Medulla oblongata (tissue), 1 donor: ENCODE measurements at regions not wholly inside any gene's neighbourhood (a gene's known extent, or its start where the extent isn't known, plus 50 kb on each side); places are given as distances from the start of the nearest gene placed in this dataset.
"Not testable (repeated sequence)": the region's sequence is repeated elsewhere in the genome, so short reads cannot be mapped to it uniquely, and the experiment has no call there.

Source experiments
- DNase-seq: peaks from one replicate; pipeline ENCODE4 v3.0.0-alpha.2; 2015; ENCODE audit errors: extremely low spot score

DNA sequence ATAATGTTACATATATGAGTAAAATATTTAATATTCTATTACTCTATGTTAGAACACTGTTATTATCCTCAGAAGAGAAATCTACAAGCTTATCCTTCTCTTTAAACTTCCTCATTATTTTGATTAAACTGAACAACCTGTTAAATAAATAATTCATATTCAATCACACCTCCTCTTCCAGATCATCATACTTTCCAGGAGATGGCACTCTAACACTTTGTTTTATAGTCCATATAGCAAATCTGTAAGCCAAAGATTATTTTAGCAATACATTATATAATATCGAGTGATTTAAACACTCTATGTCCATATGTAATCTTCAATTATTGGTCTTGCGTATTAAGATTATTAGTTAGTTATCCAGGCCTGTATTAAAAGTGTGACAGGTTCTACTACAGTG lies 694.1 kb downstream of the ANKRD7 start:
- DNase-seq = no peak

DNA sequence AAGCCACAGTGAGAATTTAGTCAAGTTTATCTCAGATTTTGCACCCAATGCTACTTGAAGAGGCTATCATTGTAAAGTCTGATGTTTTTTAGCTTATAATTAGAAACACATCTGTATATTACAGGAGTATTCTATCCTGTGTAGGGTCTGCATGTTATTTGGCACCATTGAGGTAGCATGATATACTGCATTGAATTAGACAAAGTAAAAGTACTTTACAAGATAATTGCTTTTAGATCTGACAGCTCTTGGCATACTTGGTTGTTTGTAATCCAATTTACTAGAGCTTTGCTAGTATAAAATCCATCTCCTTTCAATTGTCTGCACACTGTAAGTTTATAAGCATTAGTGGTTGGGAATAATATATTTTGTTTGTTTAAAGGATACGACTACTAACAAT lies 714.3 kb downstream of the ANKRD7 start:
- DNase-seq = no peak

DNA sequence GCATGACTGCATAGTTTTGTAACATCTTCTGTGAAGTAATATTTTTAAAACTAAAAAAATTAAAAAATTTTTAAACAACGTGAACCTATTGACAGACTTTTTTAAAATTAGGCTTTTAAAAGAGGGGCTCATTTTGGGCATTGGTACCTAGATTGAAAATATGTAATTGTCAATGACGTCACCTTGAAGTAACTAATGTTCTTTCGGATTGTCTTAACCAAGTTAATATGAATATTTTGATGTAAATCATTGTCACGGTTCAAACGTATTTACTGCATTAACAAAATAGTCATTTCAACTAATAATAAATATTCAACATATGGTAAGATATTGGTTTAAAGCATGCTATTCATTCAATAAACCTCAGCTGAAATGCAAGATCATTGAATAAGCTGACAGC lies 719.8 kb downstream of the ANKRD7 start:
- no peak for DNase-seq

DNA sequence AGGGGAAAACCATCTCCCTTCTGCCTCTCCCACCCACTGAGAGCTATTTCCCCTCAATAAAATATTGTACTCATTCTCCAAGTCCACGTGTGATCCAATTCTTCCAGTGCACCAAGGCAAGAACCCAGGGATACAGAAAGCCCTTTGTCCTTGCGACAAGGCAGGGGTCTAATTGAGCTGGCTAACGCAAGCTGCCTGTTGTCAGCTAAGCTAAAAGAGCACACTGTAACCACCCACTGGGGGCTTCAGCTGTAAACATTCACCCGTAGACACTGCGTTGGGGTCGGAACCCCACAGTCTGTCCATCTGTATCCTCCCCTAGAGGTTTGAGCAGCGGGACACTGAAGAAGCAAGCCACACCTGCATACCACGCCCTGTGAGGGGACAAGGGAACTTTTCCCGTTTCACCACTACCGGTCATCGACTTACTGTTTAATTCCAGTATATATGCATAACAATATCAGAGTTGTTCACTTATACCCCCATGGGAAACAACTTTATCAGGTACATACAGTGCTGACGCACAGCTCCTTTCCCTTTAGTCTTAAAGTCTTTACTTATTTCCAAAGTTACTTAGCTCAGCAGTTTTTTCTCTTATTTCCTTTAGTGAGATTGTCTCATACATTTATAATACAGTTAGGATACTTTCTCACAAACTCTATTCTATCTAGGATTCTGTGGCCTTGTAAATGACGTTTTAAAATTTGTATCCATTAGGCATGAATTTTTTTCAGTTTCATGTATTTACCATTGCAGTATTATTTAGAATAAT lies 721.6 kb downstream of the ANKRD7 start:
- no peak for DNase-seq

DNA sequence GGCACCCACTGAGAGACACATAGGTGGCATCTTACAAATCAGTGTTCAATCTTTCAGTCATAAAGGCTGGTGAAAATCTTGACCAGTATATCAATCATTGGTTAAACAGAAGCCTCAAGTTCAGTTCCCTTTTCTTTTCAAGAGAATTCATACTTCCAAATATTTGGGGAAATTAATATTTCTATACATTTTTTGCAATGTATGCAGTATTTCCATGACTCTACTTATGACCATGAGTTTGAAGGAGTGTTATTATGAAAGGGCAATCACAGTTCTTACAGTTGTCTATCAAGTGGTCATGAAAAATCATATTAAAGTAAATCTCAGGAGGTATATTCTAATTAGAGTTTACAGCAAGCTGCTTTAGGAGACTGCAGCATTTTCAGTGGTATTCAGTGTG lies 724.0 kb downstream of the ANKRD7 start:
- no peak for DNase-seq

DNA sequence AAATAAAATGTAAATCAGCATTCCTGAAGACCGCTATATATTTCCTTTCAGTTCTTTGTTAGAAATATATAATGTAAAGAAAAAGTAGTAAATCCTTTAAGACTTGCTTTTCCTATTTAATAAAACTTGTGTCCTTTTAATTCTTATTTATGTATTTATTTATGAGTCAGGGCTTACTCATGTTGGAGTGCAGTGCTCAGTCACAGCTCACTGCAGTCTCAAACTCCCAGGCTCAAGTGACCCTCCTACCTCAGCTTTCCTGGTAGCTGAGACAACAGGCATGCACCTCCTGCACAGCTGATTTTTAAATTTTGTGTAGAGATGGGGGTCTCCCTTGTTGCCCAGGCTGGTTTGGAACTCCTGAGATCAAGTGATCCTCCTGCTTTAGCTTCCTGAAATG lies 724.5 kb downstream of the ANKRD7 start:
- no peak for DNase-seq

DNA sequence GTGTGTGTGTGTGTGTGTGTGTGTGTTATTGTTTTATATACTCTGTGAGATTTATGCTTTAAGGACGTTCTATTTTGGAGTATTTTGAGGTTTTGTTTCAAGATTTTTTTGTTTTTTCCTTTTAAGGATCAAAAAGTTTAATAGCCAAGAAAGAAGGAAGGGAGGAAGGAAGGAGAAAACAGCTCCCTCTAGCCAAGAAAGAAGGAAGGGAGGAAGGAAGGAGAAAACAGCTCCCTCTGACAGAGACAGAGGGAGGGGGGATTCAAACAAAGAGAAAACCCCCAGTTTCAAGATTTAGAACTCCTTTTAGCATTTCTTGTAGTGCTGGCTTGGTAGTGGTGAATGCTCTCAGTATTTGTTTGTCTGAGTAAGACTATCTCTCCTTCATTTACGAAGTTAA lies 731.8 kb downstream of the ANKRD7 start:
- not testable (repeated sequence) for DNase-seq

DNA sequence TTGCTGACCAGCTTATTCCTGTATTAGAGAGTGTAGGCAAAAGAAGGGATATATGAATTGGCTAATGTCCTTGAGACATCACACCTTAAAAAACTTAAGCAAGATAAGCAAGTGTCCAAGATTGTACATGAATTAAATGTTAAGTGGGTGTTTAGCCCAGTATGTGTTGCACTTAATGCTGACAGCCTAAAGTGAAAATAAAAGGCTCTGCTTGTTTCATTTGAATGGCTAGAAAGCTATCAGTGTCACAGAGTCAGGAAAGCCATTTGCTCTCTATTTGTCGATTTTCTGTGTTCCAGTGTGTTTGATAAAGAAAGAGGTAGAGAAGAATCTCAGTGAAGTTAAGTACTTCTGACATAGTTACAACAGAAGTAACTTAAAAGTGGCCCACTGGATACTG lies 744.9 kb downstream of the ANKRD7 start:
- DNase-seq = no peak

DNA sequence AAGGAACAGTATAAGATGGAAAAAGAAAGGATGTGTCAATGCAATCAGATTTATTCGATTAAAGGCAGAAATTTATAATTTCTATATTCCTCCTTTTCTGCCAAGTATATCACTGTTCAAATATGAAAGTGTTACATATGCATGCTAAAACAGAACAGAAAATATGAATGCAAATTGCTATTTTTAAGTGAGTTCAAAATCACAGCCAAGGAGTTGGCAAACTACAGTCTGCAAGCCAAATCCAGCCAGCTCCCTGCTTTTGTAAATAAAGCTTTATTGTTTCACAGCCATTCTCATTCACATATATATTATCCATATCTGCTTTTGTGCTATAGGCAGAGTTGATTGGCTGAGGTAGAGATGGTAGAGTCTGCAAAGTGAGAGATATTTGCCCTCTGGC lies 747.2 kb downstream of the ANKRD7 start:
- no peak for DNase-seq

DNA sequence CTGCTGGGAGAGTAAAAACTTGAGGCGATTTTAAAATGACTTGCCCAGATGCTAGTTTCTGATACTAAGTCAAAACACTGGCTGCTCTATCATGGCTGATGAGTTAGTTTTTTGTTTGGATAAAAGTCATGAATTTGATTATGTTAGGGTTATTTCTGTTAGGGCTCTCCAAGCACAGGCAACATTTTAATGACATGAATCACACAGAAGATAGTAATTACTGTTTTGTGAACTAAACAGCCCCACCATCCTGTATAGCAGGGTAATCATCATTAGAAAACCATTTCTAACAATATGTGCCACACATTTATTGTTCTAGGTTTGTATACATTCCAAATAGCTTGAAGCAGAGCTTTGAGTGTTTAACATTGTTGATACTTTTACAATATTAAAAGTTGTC lies 750.3 kb downstream of the ANKRD7 start:
- DNase-seq = no peak

DNA sequence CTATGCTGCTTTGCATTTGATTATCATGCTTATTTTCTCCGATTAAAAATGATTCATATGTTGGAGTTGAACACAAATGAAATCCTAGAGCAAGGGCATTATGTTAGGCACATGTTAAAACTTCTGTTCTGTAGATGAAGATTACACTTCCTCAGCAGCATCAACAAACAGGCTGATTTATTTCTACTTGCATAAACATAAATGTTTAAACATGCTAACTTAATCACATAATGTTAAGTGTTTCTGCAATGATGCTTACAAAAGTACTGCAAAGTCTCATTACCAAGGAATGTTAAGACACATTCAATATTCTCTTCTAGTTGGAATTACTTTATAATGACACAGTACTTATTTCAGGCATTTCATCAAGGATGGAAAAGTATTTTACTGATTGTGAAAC lies 770.8 kb downstream of the ANKRD7 start:
- no peak for DNase-seq

DNA sequence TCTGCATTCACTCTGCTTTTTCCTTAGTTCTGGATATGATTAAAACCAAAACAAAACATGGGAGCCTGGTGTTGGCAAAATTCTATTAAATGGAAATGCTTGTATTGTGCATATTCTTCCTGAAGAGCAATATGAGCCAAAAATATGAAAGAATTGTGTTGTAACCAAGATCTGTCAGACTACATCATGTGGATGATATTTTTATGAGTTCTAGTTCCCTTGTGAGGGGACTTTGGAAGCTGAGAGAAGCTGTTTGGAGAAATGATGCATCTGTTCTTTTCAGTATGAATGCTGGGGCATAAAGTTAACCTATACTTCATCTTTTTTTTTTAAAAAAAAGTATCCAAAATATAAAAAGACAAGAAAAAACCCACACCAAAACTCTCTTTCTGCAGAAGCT lies 782.7 kb downstream of the ANKRD7 start:
- no peak for DNase-seq

DNA sequence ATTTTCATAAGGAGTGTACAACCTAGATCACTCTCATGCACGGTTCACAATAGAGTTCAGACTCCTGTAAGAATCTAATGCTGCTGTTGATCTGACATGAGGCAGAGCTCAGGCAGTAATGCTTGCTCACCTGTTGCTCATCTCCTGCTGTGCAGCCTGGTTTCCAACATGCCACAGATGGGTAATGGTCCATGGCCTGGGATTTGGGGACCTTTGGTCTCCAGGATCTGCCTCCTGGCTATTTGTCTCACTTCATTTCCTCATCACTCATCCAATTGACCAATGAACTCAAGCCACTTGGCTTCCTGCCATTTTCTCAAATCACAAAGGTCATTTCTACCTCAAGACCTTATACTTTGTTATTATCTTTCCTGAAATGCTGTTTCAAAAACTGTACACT lies 786.1 kb downstream of the ANKRD7 start:
- DNase-seq = no peak

DNA sequence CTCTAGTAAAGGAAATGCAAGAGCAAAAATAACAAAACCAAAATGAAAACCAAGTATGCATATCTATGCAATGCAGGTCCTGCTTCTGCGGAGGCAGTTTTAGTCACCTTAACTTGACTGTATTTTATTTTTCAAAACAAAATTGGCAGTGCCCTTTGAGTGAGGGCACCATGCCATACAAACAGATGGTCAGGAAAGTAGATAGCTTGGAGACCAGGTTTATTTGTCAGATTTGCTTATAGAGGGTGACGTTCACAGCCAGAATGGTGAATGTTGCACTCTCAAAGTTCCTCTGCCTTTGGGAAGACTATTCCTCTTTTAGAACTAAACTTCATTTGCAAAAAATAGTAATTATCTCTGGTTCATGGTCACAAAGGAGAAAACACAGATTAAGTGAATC lies 801.9 kb downstream of the ANKRD7 start:
- no peak for DNase-seq

DNA sequence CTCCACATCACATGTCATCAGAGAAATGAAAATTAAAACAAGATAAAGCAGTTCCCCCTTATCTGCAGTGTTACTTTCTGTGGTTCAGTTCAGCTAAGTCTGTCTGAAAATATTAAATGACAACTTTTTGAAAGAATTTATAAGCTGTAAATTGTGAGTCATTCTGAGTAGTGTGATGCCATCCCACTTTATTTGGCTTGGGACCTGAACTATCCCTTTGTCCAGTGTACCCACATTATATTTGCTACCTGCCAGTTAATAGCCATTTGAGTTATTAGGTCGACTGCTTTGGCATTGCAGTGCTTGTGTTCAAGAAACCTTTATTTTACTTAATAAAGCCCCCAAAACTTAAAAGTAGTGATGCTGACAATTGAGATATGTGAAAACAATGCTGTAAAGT lies 804.2 kb downstream of the ANKRD7 start:
- DNase-seq = no peak

DNA sequence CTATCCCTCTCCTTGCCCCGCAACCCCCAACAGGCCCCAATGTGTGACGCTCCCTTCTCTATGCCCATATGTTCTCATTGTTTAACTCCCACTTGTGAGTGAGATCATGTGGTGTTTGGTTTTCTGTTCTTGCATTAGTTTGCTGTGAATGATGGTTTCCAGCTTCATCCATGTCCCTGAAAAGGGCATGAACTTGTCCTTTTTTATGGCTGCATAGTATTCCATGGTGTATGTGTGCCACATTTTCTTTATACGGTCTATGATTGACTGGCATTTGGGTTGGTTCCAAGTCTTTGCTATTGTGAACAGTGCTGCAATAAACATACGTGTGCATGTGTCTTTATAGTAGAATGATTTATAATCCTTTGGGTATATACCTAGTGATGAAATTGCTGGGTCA lies 807.6 kb downstream of the ANKRD7 start:
- not testable (repeated sequence) for DNase-seq

DNA sequence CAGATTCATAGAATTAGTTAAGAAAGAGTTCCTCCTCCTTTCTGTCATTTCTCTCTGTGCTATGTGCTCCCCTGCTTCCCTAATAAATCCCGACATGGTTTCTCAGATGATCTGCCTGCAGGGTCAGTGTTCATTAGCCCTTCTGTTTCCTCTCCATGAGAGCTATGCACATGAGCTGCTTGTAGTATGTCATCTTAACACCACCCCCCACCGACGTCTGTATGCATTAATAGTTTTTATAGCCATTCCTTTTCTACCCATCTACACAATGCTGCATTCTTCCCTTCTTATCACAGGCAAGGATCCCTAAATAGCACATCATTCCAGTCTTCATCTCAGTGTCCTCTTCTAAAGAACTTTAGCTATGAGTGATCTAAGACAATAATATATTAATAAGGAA lies 809.1 kb downstream of the ANKRD7 start:
- DNase-seq = no peak

DNA sequence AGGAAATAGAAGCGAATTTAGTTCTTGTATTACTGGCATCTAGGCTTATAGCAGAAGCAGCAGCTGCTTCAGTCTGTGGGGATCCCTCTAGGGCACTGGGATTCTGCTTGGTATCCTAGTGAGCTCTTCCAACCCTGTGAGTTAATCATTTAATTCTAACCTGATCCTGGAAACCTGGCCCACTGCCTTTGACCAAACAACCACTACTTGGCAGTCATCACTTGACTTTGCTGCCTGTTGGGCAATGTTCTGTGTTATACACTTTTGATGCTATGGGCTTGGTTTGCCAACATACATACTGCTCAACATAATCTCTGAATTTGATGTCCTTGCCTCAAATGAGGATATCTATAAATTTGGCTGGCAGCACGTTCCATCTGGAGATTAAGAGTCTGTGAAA lies 813.4 kb downstream of the ANKRD7 start:
- no peak for DNase-seq

DNA sequence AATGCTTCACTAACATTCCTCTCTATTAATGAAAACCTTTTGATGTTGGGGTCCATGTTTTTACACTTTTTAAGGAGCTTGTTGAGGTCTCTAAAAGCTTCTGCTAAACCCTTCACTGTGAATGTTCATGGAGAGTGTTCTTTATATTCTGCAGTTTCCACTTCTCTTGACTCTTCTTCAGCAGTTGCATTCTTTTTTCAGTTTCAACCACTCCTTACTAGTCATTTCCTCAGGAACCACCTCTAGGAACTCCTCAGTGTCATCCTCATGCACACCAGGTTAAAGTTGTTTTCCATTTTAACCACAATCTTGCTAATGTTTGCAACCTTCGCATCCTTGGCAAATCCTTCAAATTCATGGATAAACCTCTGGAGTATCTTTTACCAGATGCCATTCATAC lies 821.6 kb downstream of the ANKRD7 start:
- DNase-seq = no peak

DNA sequence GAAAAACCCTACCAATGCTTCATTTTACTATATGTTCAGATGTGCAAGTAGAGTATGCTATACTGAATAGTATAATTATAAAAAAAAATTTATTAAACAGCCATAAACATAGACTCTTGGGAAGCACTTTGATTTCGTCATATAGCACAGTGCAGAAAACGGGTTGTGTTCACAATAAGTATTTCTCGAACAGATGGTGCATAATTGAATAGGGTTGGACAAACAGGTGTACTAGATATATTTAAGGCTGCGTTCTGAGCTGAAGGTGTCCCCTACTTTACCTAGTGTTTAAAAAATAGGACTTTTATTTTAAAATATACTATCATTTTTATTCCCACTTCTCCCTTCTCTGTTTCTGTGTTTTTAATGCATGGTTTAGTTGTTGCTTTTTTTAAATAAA lies 841.5 kb downstream of the ANKRD7 start:
- no peak for DNase-seq

DNA sequence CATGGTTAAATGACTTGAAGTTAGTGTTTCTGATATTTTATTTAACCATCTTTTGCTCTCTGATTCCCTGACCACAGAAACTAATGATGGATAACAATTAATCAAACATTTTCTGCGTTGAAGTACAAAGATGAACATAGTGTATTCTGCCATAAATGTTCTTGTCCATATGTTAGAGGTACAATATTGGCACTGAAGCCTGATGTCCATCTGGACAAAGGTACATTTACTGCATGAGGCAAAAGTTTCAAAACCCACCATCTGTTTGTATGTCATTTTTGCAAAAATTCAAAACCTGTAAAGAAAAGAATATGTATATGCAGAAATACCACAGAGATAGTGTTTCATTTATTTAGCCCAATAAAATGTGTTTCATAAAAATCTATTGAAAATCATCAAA lies 861.5 kb downstream of the ANKRD7 start:
- no peak for DNase-seq

DNA sequence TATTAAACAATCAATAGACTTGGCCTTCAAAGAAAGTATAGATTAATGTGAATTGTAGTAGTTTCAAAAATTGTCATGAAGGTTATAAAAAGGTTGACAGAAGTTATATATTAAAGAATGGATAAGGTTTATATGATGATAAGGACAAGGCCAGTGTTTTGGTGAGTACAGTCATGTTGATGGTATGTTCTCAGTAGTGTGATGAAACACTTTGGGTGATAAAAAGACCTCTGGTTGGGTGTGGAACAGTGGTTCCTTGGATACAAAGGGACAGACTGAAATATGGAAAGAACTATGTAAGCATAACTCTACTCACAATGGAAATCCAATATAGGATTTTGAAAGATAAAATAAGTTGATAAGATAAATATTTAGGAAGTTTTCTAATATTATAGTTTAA lies 866.3 kb downstream of the ANKRD7 start:
- DNase-seq = no peak

DNA sequence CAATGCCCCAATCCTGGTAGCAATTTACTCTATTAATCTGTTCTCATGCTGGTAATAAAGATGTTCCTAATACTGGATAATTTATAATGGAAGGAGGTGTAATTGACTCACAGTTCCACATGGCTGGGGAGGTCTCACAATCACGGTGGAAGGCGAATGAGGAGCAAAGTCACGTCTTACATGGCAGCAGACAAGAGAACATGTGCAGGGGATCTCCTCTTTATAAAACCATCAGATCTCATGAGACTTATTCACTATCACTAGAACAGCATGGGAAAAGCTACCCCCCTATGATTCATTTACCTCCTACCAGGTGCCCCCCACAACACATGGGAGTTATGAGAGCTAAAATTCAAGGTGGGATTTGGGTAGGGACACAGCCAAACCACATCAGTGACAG lies 872.2 kb downstream of the ANKRD7 start:
- no peak for DNase-seq

DNA sequence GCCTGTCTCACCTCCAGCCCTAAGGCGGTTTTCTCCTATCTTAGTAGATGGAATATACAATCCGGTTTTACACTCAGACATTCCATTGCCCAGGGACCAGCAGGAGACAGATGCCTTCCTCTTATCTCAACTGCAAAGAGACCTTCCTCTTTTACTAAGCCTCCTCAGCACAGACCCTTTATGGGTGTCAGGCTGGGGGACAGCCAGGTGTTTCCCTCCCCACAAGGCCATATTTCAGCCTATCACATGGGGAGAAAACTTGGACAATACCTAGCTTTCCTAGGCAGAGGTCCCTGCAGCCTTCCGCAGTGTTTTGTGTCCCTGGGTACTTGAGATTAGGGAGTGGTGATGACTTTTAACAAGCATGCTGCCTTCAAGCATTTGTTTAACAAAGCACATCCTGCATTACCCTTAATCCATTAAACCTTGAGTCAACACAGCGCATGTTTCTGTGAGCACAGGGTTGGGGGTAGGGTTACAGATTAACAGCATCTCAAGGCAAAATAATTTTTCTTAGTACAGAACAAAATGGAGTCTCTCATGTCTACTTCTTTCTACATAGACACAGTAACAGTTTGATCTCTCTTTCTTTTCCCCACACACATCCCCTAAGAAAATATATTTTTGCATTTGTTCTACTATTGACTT lies 876.2 kb downstream of the ANKRD7 start:
- DNase-seq = not testable (repeated sequence)
